Esophagus squamous epithelium (tissue), 5 donors: ENCODE measurements at regions not wholly inside any gene's neighbourhood (a gene's known extent, or its start where the extent isn't known, plus 50 kb on each side); places are given as distances from the start of the nearest gene placed in this dataset.

Experiments
- DNase-seq: peaks from one replicate; lab custom pipeline; 2025; lab: John Stamatoyannopoulos, UW
- H3K27ac ChIP-seq, 4 donors: fragments of 200-600 bp; sonication (generic); one replicate each; pipeline ENCODE4 v1.5.1; 2016 to 2019; ENCODE audit warnings: mild to moderate bottlenecking in 1 of 4
- H3K27me3 ChIP-seq, 4 donors: fragments of 200-600 bp; sonication (generic); 1 replicate in 3 of 4; 2 replicates in 1 of 4; pipeline versions ENCODE4 v1.5.1 to v1.6.0; 2017 to 2021; ENCODE audit warnings: antibody characterized with exemption in 1 of 4
- H3K36me3 ChIP-seq, 3 donors: fragments of 200-600 bp; sonication (generic); one replicate each; pipeline ENCODE4 v1.5.1; 2016 to 2019
- H3K4me1 ChIP-seq, 3 donors: fragments of 200-600 bp; sonication (generic); one replicate each; pipeline ENCODE4 v1.5.1; 2017 to 2019
- H3K4me3 ChIP-seq, 4 donors: fragments of 200-600 bp; sonication (generic); 1 replicate in 3 of 4; 2 replicates in 1 of 4; pipeline ENCODE4 v1.5.1; 2016 to 2019; ENCODE audit warnings: mild to moderate bottlenecking in 2 of 4, moderate library complexity in 1 of 4
- H3K9me3 ChIP-seq, 3 donors: fragments of 200-600 bp; sonication (generic); one replicate each; pipeline ENCODE4 v1.5.1; 2016 to 2019
- POLR2A ChIP-seq, 4 donors: fragments of 450-650 bp; IDR thresholded peaks; one replicate each; pipeline ENCODE4 v1.6.1; 2017; ENCODE audit warnings: antibody characterized with exemption in 4 of 4, mild to moderate bottlenecking in 4 of 4, moderate library complexity in 3 of 4
- WGBS, 2 donors: methylation state at CpG; one replicate each; pipeline ENCODE4 v1.1.5; 2018; 5-methylcytosine and 5-hydroxymethylcytosine counted together
- intact Hi-C: fragments of 100-400 bp; cut with DNase I; formaldehyde crosslinking; loops from one replicate; pipeline ENCODE4 v1.15.0; 2022
- TF ChIP-seq, protein P1 (sequence below), 6 experiments: fragments of 450-650 bp in 4 of 6; fragments of 200-600 bp in 2 of 6; sonication (generic) in 2 of 6; IDR thresholded peaks; one replicate each; pipeline ENCODE4 v1.5.1; 2016 to 2019; ENCODE audit warnings: antibody characterized with exemption in 6 of 6, mild to moderate bottlenecking in 4 of 6, moderate library complexity in 4 of 6
- donor health status: DM: yes; HTN: yes; CAD: no.

DNA sequence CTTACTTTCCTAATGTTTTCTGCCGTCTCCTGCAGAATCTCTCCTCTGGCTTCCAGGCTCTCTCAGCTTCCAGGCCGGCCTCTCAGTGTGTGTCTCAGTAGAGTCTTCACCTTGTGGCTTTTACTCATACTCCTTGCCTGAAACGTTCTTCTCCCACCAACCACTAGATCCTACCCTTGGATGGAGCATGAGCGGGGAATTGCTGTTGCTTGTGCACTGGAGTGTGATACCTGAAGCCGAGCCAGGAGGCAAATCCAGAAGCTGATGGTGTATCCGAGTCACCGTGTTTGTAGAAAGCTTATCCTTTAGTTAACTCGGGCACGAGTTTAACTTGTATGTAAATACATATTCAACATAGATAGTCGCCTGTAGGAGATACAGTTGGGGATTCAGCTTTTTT lies 285.0 kb upstream of the C2CD4B start:
- Histone ChIP-seq H3K4me1 (peaks cover 0 to 41% (median 2%) of the 10 kb centered on the region in 3 donors), H3K9me3 (no peaks in the 10 kb centered on the region), H3K36me3 (no peaks in the 10 kb centered on the region), H3K27ac (no peak overlapping the region), H3K27me3 (no peaks in the 10 kb centered on the region), H3K4me3 (no peak overlapping the region)
- TF ChIP-seq, protein P1, sequence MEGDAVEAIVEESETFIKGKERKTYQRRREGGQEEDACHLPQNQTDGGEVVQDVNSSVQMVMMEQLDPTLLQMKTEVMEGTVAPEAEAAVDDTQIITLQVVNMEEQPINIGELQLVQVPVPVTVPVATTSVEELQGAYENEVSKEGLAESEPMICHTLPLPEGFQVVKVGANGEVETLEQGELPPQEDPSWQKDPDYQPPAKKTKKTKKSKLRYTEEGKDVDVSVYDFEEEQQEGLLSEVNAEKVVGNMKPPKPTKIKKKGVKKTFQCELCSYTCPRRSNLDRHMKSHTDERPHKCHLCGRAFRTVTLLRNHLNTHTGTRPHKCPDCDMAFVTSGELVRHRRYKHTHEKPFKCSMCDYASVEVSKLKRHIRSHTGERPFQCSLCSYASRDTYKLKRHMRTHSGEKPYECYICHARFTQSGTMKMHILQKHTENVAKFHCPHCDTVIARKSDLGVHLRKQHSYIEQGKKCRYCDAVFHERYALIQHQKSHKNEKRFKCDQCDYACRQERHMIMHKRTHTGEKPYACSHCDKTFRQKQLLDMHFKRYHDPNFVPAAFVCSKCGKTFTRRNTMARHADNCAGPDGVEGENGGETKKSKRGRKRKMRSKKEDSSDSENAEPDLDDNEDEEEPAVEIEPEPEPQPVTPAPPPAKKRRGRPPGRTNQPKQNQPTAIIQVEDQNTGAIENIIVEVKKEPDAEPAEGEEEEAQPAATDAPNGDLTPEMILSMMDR (IDR thresholded peaks at IDR 0.05), result no peak
- no peak for TF ChIP-seq POLR2A (IDR thresholded peaks at IDR 0.05)
- WGBS, 2 donors, result 83 to 87% methylated on average over 10 of the region's 10 CpGs
- intact Hi-C loops, result no loop called here
- no peak for DNase-seq

DNA sequence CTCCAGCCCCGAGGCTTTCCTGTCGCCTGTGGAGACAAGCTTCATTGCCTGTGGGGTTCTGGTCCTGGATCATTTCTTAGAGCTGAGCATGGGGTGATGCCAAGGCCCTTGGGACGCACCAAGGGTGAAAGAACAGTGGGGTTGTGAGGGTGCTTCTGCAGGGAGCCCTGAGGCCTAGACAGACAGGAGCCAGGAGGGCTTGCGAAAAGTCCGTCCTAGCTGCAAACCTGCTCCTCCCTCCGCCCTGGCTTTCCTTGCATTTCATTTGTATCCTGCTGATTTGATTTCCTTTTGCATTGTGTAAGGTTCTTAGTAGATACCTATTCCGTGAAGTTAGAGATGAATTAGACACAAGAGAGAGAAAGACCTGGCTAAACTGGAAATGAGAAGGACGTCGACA lies 286.9 kb upstream of the C2CD4B start:
- intact Hi-C loops, result no loop called here
- Histone ChIP-seq H3K4me3 (no peak overlapping the region), H3K27me3 (no peaks in the 10 kb centered on the region), H3K9me3 (no peaks in the 10 kb centered on the region), H3K4me1 (peaks cover 0 to 43% (median 0%) of the 10 kb centered on the region in 3 donors), H3K27ac (no peak overlapping the region), H3K36me3 (no peaks in the 10 kb centered on the region)
- no peak for DNase-seq
- TF ChIP-seq, protein P1 (IDR thresholded peaks at IDR 0.05), result no peak
- no peak for TF ChIP-seq POLR2A (IDR thresholded peaks at IDR 0.05)
- 86 to 94% methylated on average over 6 to 7 of the region's 9 CpGs for WGBS, 2 donors

DNA sequence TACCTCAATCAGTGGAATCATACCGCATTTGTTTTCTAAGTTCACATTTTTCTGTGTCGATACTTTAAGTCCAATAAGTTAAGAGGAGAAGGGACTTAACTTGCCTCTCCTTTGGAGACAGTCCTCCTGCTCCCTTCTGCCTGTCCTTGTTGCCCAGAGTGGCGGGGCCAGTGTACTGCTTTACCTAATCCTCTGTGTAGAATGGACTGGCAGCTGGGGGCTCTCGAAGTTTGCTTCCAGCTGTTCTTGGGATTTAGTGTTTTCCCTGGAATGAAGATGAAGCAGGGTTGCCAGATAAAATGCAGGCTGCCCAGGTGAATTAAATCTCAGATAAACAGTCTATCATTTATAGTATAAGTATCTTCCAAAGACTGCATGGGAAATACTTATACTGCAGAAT lies 287.6 kb upstream of the C2CD4B start:
- Histone ChIP-seq H3K36me3 (no peaks in the 10 kb centered on the region), H3K9me3 (no peaks in the 10 kb centered on the region), H3K27me3 (no peaks in the 10 kb centered on the region), H3K4me1 (peaks cover 0 to 44% (median 0%) of the 10 kb centered on the region in 3 donors), H3K27ac (no peak overlapping the region), H3K4me3 (no peak overlapping the region)
- WGBS, 2 donors, result 77 to 85% methylated on average over 4 of the region's 4 CpGs
- intact Hi-C loops, result no loop called here
- DNase-seq, result no peak
- TF ChIP-seq, protein P1 (IDR thresholded peaks at IDR 0.05), result no peak
- TF ChIP-seq POLR2A (IDR thresholded peaks at IDR 0.05), result no peak

DNA sequence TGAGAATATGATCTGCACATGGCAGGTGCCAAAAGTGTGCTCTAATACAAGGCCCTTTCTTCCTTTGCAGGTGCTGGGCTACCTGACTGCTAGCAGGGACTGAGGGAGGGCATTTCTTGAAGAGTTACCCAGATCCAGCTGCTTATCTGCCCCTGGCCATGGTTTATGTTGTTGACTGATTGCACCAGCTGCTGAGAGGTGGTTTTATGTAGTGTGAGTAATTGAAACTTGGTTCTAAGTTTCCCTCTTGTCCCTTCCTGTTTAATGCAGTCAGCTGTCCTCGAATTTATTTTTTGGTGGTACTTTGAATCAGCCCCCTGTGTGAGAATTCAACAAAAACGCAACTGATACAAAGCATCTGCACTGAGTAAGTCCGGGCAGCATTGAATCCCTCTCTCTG lies 288.3 kb upstream of the C2CD4B start:
- Histone ChIP-seq H3K4me1 (peaks cover 0 to 38% (median 0%) of the 10 kb centered on the region in 3 donors), H3K27ac (peak overlapping the region in 1 of 4 donors; percentile 44), H3K9me3 (no peaks in the 10 kb centered on the region), H3K27me3 (no peaks in the 10 kb centered on the region), H3K36me3 (no peaks in the 10 kb centered on the region), H3K4me3 (no peak overlapping the region)
- intact Hi-C loops, result no loop called here
- TF ChIP-seq, protein P1 (IDR thresholded peaks at IDR 0.05), result no peak
- TF ChIP-seq POLR2A (IDR thresholded peaks at IDR 0.05), result no peak
- no peak for DNase-seq
- WGBS, 2 donors, result 55 to 64% methylated on average over 3 of the region's 3 CpGs

DNA sequence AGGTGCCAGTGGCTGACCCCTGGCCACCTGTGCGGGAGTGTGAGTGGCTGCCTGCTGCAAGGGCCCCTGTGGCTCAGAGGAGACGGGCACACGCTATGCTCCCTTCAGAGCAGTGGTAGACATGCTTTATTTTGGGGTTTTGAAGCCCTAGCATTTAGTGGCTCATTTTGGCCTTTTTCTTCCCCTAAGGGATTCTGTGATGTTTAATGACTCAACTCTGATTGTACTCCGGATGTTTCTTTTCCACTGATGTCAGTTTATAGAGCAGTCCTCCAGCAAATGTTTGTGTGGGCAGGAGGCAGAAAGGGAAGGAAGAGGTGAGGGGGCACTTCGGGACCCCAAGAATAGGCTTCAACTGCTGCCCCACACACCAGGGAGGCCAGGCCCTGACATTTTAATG lies 288.9 kb upstream of the C2CD4B start:
- H3K27ac ChIP-seq, result peak overlapping the region in 2 of 4 donors; percentile 36 to 44
- no peaks in the 10 kb centered on the region for H3K36me3 ChIP-seq
- no peaks in the 10 kb centered on the region for H3K9me3 ChIP-seq
- H3K4me1 ChIP-seq, result peaks cover 0 to 37% (median 0%) of the 10 kb centered on the region in 3 donors
- TF ChIP-seq POLR2A (IDR thresholded peaks at IDR 0.05), result no peak
- TF ChIP-seq, protein P1 (IDR thresholded peaks at IDR 0.05), result no peak
- no peak for DNase-seq
- 61 to 68% methylated on average over 4 to 5 of the region's 5 CpGs for WGBS, 2 donors
- intact Hi-C loops, result no loop called here
- no peak overlapping the region for H3K4me3 ChIP-seq
- H3K27me3 ChIP-seq, result no peaks in the 10 kb centered on the region
